Transverse colon (tissue), 4 donors: ENCODE measurements at regions not wholly inside any gene's neighbourhood (a gene's known extent, or its start where the extent isn't known, plus 50 kb on each side); places are given as distances from the start of the nearest gene placed in this dataset.

Experiments
- DNase-seq: peaks from one replicate; pipeline ENCODE4 v3.0.0-alpha.2; 2019
- H3K27ac ChIP-seq, 4 donors: fragments of 200-600 bp; sonication (generic); 2 replicates each; pipeline ENCODE4 v1.5.1; 2016 to 2018; ENCODE audit warnings: inconsistent platforms in 4 of 4
- H3K27me3 ChIP-seq: fragments of 200-600 bp; sonication (generic); 2 replicates; pipeline ENCODE4 v1.5.1; 2017; ENCODE audit warnings: inconsistent platforms
- H3K36me3 ChIP-seq, 4 donors: fragments of 200-600 bp; sonication (generic); 2 replicates each; pipeline ENCODE4 v1.5.1; 2017 to 2019; ENCODE audit warnings: inconsistent platforms in 4 of 4
- H3K4me1 ChIP-seq, 4 donors: fragments of 200-600 bp; sonication (generic); 2 replicates each; pipeline ENCODE4 v1.5.1; 2017 to 2020; ENCODE audit warnings: inconsistent platforms in 4 of 4
- H3K4me3 ChIP-seq, 4 donors: fragments of 200-600 bp; sonication (generic); 1 replicate in 1 of 4; 2 replicates in 3 of 4; pipeline versions ENCODE4 v1.5.1 to v1.6.1; 2017 to 2019; ENCODE audit warnings: inconsistent platforms in 4 of 4
- H3K9me3 ChIP-seq, 2 donors: fragments of 200-600 bp; sonication (generic); 2 replicates each; pipeline ENCODE4 v1.5.1; 2017 to 2019; ENCODE audit warnings: inconsistent platforms in 2 of 2
- CTCF ChIP-seq, 5 experiments: fragments of 200-600 bp in 3 of 5; fragments of 450-650 bp in 2 of 5; sonication (generic) in 3 of 5; IDR thresholded peaks; 1 replicate in 2 of 5; 2 replicates in 3 of 5; pipeline ENCODE4 v1.5.1; 2016 to 2017; ENCODE audit warnings: antibody characterized with exemption in 5 of 5, inconsistent platforms in 3 of 5, mild to moderate bottlenecking in 2 of 5, moderate library complexity in 1 of 5
- EP300 ChIP-seq: sonication (generic); formaldehyde crosslinking; IDR thresholded peaks from one replicate; pipeline ENCODE4 v1.6.1; 2017; ENCODE audit warnings: antibody characterized with exemption, low read depth
- POLR2A ChIP-seq: fragments of 450-650 bp; IDR thresholded peaks from one replicate; pipeline ENCODE4 v1.6.1; 2016; ENCODE audit warnings: antibody characterized with exemption, mild to moderate bottlenecking, moderate library complexity
- POLR2AphosphoS5 ChIP-seq, 3 donors: sonication (generic); formaldehyde crosslinking; IDR thresholded peaks; one replicate each; pipeline ENCODE4 v1.6.1; 2016; ENCODE audit warnings: antibody characterized with exemption in 3 of 3
- WGBS, 2 donors: methylation state at CpG; one replicate each; pipeline ENCODE4 v1.1.5; 2018; ENCODE audit warnings: low coverage in 1 of 2; 5-methylcytosine and 5-hydroxymethylcytosine counted together
- in situ Hi-C, 4 donors: fragments of 200-750 bp; cut with MboI; loops; one replicate each; pipeline versions ENCODE4 v1.15.0 to v1.15.1; 2017; ENCODE audit warnings: low sequenced_read_pairs in 3 of 4, low pct_ligation_motif_present in 1 of 4, low pct_unique_long_range_greater_than_20kb in 1 of 4
- intact Hi-C: fragments of 100-400 bp; cut with DNase I; formaldehyde crosslinking; loops from one replicate; pipeline ENCODE4 v1.15.1; 2023; ENCODE audit warnings: low total_unique reads

GRCh38 chr22:47282851-47283250, 520.4 kb downstream of the TBC1D22A start:
- in situ Hi-C loops (no loop called here), intact Hi-C loops (no loop called here)
- no peak overlapping the region for H3K27ac ChIP-seq
- no peaks in the 10 kb centered on the region for H3K9me3 ChIP-seq
- DNase-seq = no peak
- no peak overlapping the region for H3K4me3 ChIP-seq
- WGBS, 2 donors = 82% methylated on average over 6 of the region's 8 CpGs; no CpG with 5 or more reads in 1 of the 2 donors
- H3K36me3 ChIP-seq = no peaks in the 10 kb centered on the region
- H3K4me1 ChIP-seq = no peaks in the 10 kb centered on the region
- TF ChIP-seq POLR2AphosphoS5 (IDR thresholded peaks at IDR 0.05) (no peak), EP300 (no peak), CTCF (IDR thresholded peaks at IDR 0.05) (no peak), POLR2A (no peak)
- H3K27me3 ChIP-seq = no peaks in the 10 kb centered on the region

DNA sequence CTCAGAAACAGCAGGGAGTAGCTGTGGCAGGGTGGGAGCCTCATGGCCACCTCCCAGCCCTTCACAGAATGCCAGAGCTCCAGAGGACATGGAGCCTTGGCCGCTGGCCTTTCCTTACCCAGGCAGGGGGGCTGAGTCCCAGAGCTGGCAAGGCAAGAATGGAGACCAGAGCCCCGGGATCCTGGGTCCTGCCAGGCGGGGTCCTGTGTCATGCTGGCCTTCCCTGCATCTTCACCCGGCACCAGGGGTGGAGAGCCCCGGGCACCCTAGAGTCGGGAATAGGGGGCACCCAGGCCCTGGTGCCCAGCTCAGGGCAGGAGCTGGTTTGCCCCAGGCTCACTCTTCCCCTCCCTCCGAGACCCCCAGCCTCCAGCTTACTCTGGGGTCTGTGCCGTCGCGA, 519.9 kb downstream of the TBC1D22A start:
- WGBS, 2 donors = 76% methylated on average over 10 of the region's 10 CpGs; no CpG with 5 or more reads in 1 of the 2 donors
- in situ Hi-C loops (no loop called here), intact Hi-C loops (no loop called here)
- H3K9me3 ChIP-seq = no peaks in the 10 kb centered on the region
- no peaks in the 10 kb centered on the region for H3K4me1 ChIP-seq
- no peak for TF ChIP-seq POLR2A
- TF ChIP-seq EP300 = no peak
- no peak for TF ChIP-seq POLR2AphosphoS5 (IDR thresholded peaks at IDR 0.05)
- TF ChIP-seq CTCF (IDR thresholded peaks at IDR 0.05) = no peak
- no peak for DNase-seq
- no peak overlapping the region for H3K27ac ChIP-seq
- H3K4me3 ChIP-seq = no peak overlapping the region
- H3K36me3 ChIP-seq = no peaks in the 10 kb centered on the region
- H3K27me3 ChIP-seq = no peaks in the 10 kb centered on the region

DNA sequence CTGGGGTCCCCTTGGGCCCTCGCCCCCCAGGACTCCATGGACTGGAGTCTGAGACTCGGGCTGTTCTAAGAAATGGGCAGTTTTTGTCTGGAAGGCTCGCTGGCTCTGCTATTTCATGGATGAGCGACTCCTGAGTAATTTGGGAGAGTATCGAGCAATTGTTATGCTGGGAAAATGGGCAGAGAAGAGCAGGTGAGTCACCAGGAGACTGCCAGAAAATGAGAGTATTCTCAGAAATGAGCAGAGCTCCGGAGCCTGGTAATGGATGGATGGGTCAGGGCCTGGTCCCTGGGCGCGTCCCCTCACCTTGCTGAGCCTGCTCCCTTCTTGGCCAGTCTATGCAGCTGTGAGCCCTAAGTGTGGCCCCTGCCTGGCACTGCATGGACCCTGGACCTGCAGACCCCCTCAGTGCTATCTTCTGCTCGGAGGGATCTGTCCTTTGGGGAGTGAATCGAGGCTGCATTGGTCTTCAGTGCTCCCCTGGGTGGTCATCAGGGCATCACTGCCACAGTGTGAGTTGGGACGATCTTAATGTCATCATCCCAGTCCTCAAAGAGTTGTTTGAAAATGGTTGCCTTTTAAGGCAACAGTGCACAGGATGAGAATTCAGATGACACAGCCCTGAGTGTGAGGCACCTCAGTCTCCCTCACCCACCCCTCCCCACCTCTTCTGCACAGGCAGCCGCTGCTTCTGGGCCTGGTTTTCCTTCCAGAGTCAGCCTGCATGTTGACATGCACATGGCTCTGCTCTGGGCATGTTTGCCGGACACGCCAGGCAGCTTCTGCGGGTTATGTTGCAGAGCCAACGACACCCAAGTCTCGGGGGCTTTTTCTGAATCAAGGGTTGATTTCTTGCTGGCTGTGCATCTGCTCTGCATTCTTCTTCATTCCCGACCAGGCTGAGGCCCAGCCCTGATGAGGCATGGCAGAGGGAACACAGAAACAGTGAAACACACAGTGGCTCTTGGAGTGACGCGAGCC, 519.0 kb downstream of the TBC1D22A start:
- H3K9me3 ChIP-seq = no peaks in the 10 kb centered on the region
- in situ Hi-C loops (no loop called here), intact Hi-C loops (no loop called here)
- 70 to 90% methylated on average over 2 to 20 of the region's 20 CpGs for WGBS, 2 donors
- H3K27me3 ChIP-seq = no peaks in the 10 kb centered on the region
- no peak overlapping the region for H3K4me3 ChIP-seq
- no peak for DNase-seq
- no peak for TF ChIP-seq POLR2A
- no peak for TF ChIP-seq CTCF (IDR thresholded peaks at IDR 0.05)
- TF ChIP-seq EP300 = no peak
- TF ChIP-seq POLR2AphosphoS5 (IDR thresholded peaks at IDR 0.05) = no peak
- no peak overlapping the region for H3K27ac ChIP-seq
- H3K36me3 ChIP-seq = no peaks in the 10 kb centered on the region
- no peaks in the 10 kb centered on the region for H3K4me1 ChIP-seq

GRCh38 chr22:47280301-47280700, 517.9 kb downstream of the TBC1D22A start:
- no peaks in the 10 kb centered on the region for H3K36me3 ChIP-seq
- intact Hi-C loops = no loop called here
- no peak for TF ChIP-seq CTCF (IDR thresholded peaks at IDR 0.05)
- TF ChIP-seq POLR2A = no peak
- no peak for TF ChIP-seq POLR2AphosphoS5 (IDR thresholded peaks at IDR 0.05)
- no peak for TF ChIP-seq EP300
- no peaks in the 10 kb centered on the region for H3K4me1 ChIP-seq
- no peak overlapping the region for H3K27ac ChIP-seq
- no peak for DNase-seq
- WGBS, 2 donors = 74 to 89% methylated on average over 5 to 6 of the region's 6 CpGs
- H3K9me3 ChIP-seq = no peaks in the 10 kb centered on the region
- in situ Hi-C loops = no loop called here
- H3K4me3 ChIP-seq = no peak overlapping the region
- no peaks in the 10 kb centered on the region for H3K27me3 ChIP-seq
